Right cardiac atrium (tissue), 5 donors: ENCODE measurements at regions not wholly inside any gene's neighbourhood (a gene's known extent, or its start where the extent isn't known, plus 50 kb on each side); places are given as distances from the start of the nearest gene placed in this dataset.

Experiments
- ATAC-seq, 2 donors: fragments of 200-7000 bp; cut with Tn5 transposase; one replicate each; pipeline versions ENCODE4 v1.8.0 to v1.9.1; 2020; ENCODE audit warnings: moderate library complexity in 2 of 2, mild to moderate bottlenecking in 1 of 2
- DNase-seq, 3 donors: peaks; one replicate each; pipeline ENCODE4 v3.0.0-alpha.2; 2020
- H3K27ac ChIP-seq: one replicate; pipeline ENCODE4 v1.5.1; 2013; ENCODE audit warnings: mild to moderate bottlenecking, low read length, control low read depth, moderate library complexity
- H3K27me3 ChIP-seq: one replicate; pipeline ENCODE4 v1.6.1; 2013; ENCODE audit not compliant: control insufficient read depth, insufficient read depth
- H3K4me1 ChIP-seq: one replicate; pipeline ENCODE4 v1.6.1; 2013; ENCODE audit warnings: low read length; ENCODE audit not compliant: control insufficient read depth, insufficient read depth
- H3K4me3 ChIP-seq: one replicate; pipeline ENCODE4 v1.5.1; 2013; ENCODE audit warnings: low read length, control low read depth
- H3K9me3 ChIP-seq: one replicate; pipeline ENCODE4 v1.6.1; 2013; ENCODE audit warnings: low read length; ENCODE audit not compliant: control insufficient read depth
- WGBS: extraction: QIAGEN DNeasy Blood & Tissue Kit; methylation state at CpG from one replicate; pipeline ENCODE4 v1.1.7; 2013; 5-methylcytosine and 5-hydroxymethylcytosine counted together
- intact Hi-C, 4 donors: fragments of 100-400 bp; cut with DNase I; formaldehyde crosslinking; loops; one replicate each; pipeline versions ENCODE4 v1.11.0 to v1.14.0; 2022 to 2023
- donor health status: healthy with polysubstance abuse.
- donor health status: DM: no; HTN: yes; CAD: no.
- donor health status: DM: no; HTN: no; CAD: no.
- donor health status: DM: no; HTN: yes; CAD: no; lungs with severe emphysema.
- donor health status: DM: yes; HTN: yes; CAD: no.

- H3K27ac ChIP-seq = no peak overlapping the region
- H3K9me3 ChIP-seq = no peaks in the 10 kb centered on the region
- no peak for ATAC-seq
- H3K27me3 ChIP-seq = no peaks in the 10 kb centered on the region
- intact Hi-C loops = no loop called here
- 71% methylated on average over 3 of the region's 3 CpGs for WGBS
- no peaks in the 10 kb centered on the region for H3K4me1 ChIP-seq
- no peak overlapping the region for H3K4me3 ChIP-seq
- DNase-seq = no peak
These were observed 182.0 kb upstream of the TWIST2 start for GRCh38 chr2:238665919-238666318.

GRCh38 chr2:238666543-238666942 lies 181.3 kb upstream of the TWIST2 start:
- no peak for DNase-seq
- Histone ChIP-seq H3K9me3 (no peaks in the 10 kb centered on the region), H3K4me1 (no peaks in the 10 kb centered on the region), H3K27ac (no peak overlapping the region), H3K4me3 (no peak overlapping the region), H3K27me3 (no peaks in the 10 kb centered on the region)
- intact Hi-C loops = no loop called here
- 34% methylated on average over 1 of the region's 1 CpG for WGBS
- ATAC-seq = no peak

GRCh38 chr2:238667008-238667407 lies 180.9 kb upstream of the TWIST2 start:
- WGBS = 45% methylated on average over 6 of the region's 6 CpGs
- no peak overlapping the region for H3K27ac ChIP-seq
- H3K4me1 ChIP-seq = no peaks in the 10 kb centered on the region
- no peak overlapping the region for H3K4me3 ChIP-seq
- H3K27me3 ChIP-seq = no peaks in the 10 kb centered on the region
- no peaks in the 10 kb centered on the region for H3K9me3 ChIP-seq
- intact Hi-C loops = no loop called here
- DNase-seq = no peak
- ATAC-seq = no peak

- no peak for ATAC-seq
- intact Hi-C loops = no loop called here
- Histone ChIP-seq H3K27me3 (no peaks in the 10 kb centered on the region), H3K4me1 (no peaks in the 10 kb centered on the region), H3K4me3 (no peak overlapping the region), H3K9me3 (no peaks in the 10 kb centered on the region), H3K27ac (no peak overlapping the region)
- no peak for DNase-seq
- 51% methylated on average over 2 of the region's 2 CpGs for WGBS
These were observed 180.2 kb upstream of the TWIST2 start for GRCh38 chr2:238667639-238668038.

- no peak for DNase-seq
These were observed 179.5 kb upstream of the TWIST2 start for GRCh38 chr2:238668426-238668825.

GRCh38 chr2:238669046-238669445 lies 178.8 kb upstream of the TWIST2 start:
- Histone ChIP-seq H3K4me3 (no peak overlapping the region), H3K4me1 (no peaks in the 10 kb centered on the region), H3K9me3 (no peaks in the 10 kb centered on the region), H3K27ac (no peak overlapping the region), H3K27me3 (no peaks in the 10 kb centered on the region)
- intact Hi-C loops = no loop called here
- no peak for DNase-seq
- 93% methylated on average over 1 of the region's 1 CpG for WGBS
- ATAC-seq = no peak

More at GRCh38 chr2:238668426-238668825, 179.5 kb upstream of the TWIST2 start:
- no peaks in the 10 kb centered on the region for H3K9me3 ChIP-seq
- no peak for ATAC-seq
- H3K4me3 ChIP-seq = no peak overlapping the region
- intact Hi-C loops = no loop called here
- H3K27me3 ChIP-seq = no peaks in the 10 kb centered on the region
- H3K27ac ChIP-seq = no peak overlapping the region
- 76% methylated on average over 1 of the region's 1 CpG for WGBS
- no peaks in the 10 kb centered on the region for H3K4me1 ChIP-seq

- ATAC-seq = no peak
- no peaks in the 10 kb centered on the region for H3K27me3 ChIP-seq
- H3K9me3 ChIP-seq = no peaks in the 10 kb centered on the region
- intact Hi-C loops = no loop called here
- H3K4me3 ChIP-seq = no peak overlapping the region
- H3K4me1 ChIP-seq = no peaks in the 10 kb centered on the region
- no peak for DNase-seq
- H3K27ac ChIP-seq = no peak overlapping the region
These were observed 178.3 kb upstream of the TWIST2 start for GRCh38 chr2:238669581-238670080.

- 71% methylated on average over 4 of the region's 4 CpGs for WGBS
- Histone ChIP-seq H3K27ac (no peak overlapping the region), H3K9me3 (no peaks in the 10 kb centered on the region), H3K4me3 (no peak overlapping the region), H3K27me3 (no peaks in the 10 kb centered on the region), H3K4me1 (no peaks in the 10 kb centered on the region)
- DNase-seq (no peak), ATAC-seq (no peak)
- intact Hi-C loops = no loop called here
These were observed 177.7 kb upstream of the TWIST2 start for GRCh38 chr2:238670111-238670585.

- no peaks in the 10 kb centered on the region for H3K4me1 ChIP-seq
- ATAC-seq = no peak
- no peak for DNase-seq
- 81% methylated on average over 5 of the region's 5 CpGs for WGBS
- H3K27ac ChIP-seq = no peak overlapping the region
- no peak overlapping the region for H3K4me3 ChIP-seq
- intact Hi-C loops = no loop called here
- H3K27me3 ChIP-seq = no peaks in the 10 kb centered on the region
- no peaks in the 10 kb centered on the region for H3K9me3 ChIP-seq
These were observed 165.3 kb upstream of the TWIST2 start for GRCh38 chr2:238682536-238682935.

GRCh38 chr2:238684362-238685326 lies 163.2 kb upstream of the TWIST2 start:
- H3K27me3 ChIP-seq = no peaks in the 10 kb centered on the region
- intact Hi-C loops = no loop called here
- H3K4me3 ChIP-seq = no peak overlapping the region
- no peak overlapping the region for H3K27ac ChIP-seq
- WGBS = 50% methylated on average over 8 of the region's 8 CpGs
- no peaks in the 10 kb centered on the region for H3K4me1 ChIP-seq
- H3K9me3 ChIP-seq = no peaks in the 10 kb centered on the region
- peak; percentile 84 to 91 for ATAC-seq
- peak in 1 of 3 donors; percentile 59 for DNase-seq

GRCh38 chr2:238685327-238685709 lies 162.6 kb upstream of the TWIST2 start:
- ATAC-seq (no peak), DNase-seq (no peak)
- no peaks in the 10 kb centered on the region for H3K27me3 ChIP-seq
- H3K4me1 ChIP-seq = no peaks in the 10 kb centered on the region
- WGBS = 90% methylated on average over 4 of the region's 4 CpGs
- no peak overlapping the region for H3K4me3 ChIP-seq
- no peaks in the 10 kb centered on the region for H3K9me3 ChIP-seq
- intact Hi-C loops = no loop called here
- no peak overlapping the region for H3K27ac ChIP-seq
